ENCODE measurements at regions not wholly inside any gene's neighbourhood (a gene's known extent, or its start where the extent isn't known, plus 50 kb on each side); places are given as distances from the start of the nearest gene placed in this dataset.

DNA sequence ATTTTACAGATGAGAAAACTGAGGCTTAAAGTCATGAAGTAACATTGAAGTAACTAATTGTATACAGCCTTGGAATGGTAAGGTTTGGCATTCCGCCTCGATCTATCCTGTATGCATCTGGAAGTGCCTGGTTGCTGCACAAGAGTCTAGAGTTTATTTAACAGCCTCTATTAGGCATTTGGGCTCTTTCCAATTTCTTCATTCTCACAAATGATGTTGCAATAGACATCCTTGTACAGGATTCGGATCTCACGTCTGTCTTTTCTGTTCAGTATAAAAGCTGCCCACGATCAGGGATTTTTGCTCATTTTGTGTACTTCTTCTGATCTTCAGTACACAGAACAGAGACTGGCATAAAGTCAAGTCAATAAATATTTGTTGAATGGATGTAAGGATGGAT is 100.5 kb downstream of the AIPL1 start:
- Histone ChIP-seq H3K4me3 (replicated peaks in 1 of 3; ENCODE audit: insufficient read depth in 1 of 3, low read depth in 1 of 3, low read length in 3 of 3) (no peak overlapping the region), H2AFZ (ENCODE audit: low read depth, low read length) (no peak overlapping the region), H4K20me1 (replicated peaks; ENCODE audit: control insufficient read depth, extremely low read depth, insufficient read depth, low read length) (no peaks in the 10 kb centered on the region), H3K4me1 (ENCODE audit: control insufficient read depth, extremely low read depth, insufficient read depth, low read length) (no peaks in the 10 kb centered on the region), H3K36me3 (ENCODE audit: control insufficient read depth in 2 of 2, extremely low read depth in 1 of 2, insufficient read depth in 2 of 2, low read length in 2 of 2) (no peaks in the 10 kb centered on the region), H3K27me3 (ENCODE audit: control insufficient read depth in 2 of 2, insufficient read depth in 2 of 2, low read length in 2 of 2) (peaks cover 5 to 6% of the 10 kb centered on the region in 2 experiments), H3K79me2 (ENCODE audit: control insufficient read depth, insufficient read depth, low read length) (no peaks in the 10 kb centered on the region), H3K9ac (replicated peaks; ENCODE audit: extremely low read depth, insufficient read depth, low read length) (no peak overlapping the region), H3K9me1 (replicated peaks; ENCODE audit: control insufficient read depth, extremely low read depth, insufficient read depth, low read length) (no peaks in the 10 kb centered on the region), H3K27ac (ENCODE audit: insufficient read depth, low read depth, low read length) (no peak overlapping the region), H3K4me2 (ENCODE audit: insufficient read depth, low read length) (no peak overlapping the region), H3K9me3 (replicated peaks; ENCODE audit: control insufficient read depth, insufficient read depth, low read length) (no peaks in the 10 kb centered on the region)
- intact Hi-C loops (cut with micrococcal nuclease): no loop called here
- no TSS peak for BruUV-seq (replicated peaks)
- TF ChIP-seq, protein P1, sequence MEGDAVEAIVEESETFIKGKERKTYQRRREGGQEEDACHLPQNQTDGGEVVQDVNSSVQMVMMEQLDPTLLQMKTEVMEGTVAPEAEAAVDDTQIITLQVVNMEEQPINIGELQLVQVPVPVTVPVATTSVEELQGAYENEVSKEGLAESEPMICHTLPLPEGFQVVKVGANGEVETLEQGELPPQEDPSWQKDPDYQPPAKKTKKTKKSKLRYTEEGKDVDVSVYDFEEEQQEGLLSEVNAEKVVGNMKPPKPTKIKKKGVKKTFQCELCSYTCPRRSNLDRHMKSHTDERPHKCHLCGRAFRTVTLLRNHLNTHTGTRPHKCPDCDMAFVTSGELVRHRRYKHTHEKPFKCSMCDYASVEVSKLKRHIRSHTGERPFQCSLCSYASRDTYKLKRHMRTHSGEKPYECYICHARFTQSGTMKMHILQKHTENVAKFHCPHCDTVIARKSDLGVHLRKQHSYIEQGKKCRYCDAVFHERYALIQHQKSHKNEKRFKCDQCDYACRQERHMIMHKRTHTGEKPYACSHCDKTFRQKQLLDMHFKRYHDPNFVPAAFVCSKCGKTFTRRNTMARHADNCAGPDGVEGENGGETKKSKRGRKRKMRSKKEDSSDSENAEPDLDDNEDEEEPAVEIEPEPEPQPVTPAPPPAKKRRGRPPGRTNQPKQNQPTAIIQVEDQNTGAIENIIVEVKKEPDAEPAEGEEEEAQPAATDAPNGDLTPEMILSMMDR (IDR thresholded peaks at IDR 0.05; ENCODE audit: extremely low read depth in 1 of 2, insufficient read depth in 1 of 2, low read depth in 1 of 2, low read length in 2 of 2): no peak
- TF ChIP-seq POLR2AphosphoS5 (IDR thresholded peaks at IDR 0.05; ENCODE audit: insufficient read depth, low read depth, low read length) (no peak), FOS (IDR thresholded peaks at IDR 0.05; ENCODE audit: borderline replicate concordance, insufficient read depth, low read length) (no peak)
- FAIRE-seq (no peak), DNase-seq (ENCODE audit: low read depth, low spot score) (no peak)
- ChIA-PET CTCF (no interaction called here), POLR2A (no interaction called here)
- dilution Hi-C loops (cut with MboI; ENCODE audit: extremely low pct_ligation_motif_present, low sequenced_read_pairs): no loop called here

DNA sequence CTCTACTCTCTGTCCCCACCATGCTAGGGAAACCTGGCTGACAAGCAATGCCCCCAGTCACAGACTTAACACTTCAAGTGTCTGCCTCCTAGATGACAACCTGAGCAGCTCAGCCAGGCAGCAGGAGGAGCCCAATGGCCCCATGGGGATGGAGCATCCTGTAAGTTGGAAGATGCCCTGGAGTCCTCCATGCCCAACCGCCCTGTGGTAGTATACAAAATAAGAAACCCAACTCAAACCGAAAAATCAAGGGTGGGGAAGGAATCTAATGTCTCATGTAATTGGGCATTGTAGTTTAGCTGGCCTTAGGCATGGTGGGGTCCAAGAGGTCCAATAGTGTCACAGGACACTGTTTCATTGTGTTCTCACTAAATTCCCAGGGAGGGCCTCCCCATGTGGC is 104.0 kb downstream of the AIPL1 start:
- Histone ChIP-seq H3K9ac (replicated peaks; ENCODE audit: extremely low read depth, insufficient read depth, low read length) (no peak overlapping the region), H3K27me3 (ENCODE audit: control insufficient read depth in 2 of 2, insufficient read depth in 2 of 2, low read length in 2 of 2) (peaks cover 3 to 5% of the 10 kb centered on the region in 2 experiments), H3K4me2 (ENCODE audit: insufficient read depth, low read length) (no peak overlapping the region), H3K9me1 (replicated peaks; ENCODE audit: control insufficient read depth, extremely low read depth, insufficient read depth, low read length) (no peaks in the 10 kb centered on the region), H3K36me3 (ENCODE audit: control insufficient read depth in 2 of 2, extremely low read depth in 1 of 2, insufficient read depth in 2 of 2, low read length in 2 of 2) (no peaks in the 10 kb centered on the region), H2AFZ (ENCODE audit: low read depth, low read length) (no peak overlapping the region), H3K4me1 (ENCODE audit: control insufficient read depth, extremely low read depth, insufficient read depth, low read length) (peaks cover 10% of the 10 kb centered on the region), H3K27ac (ENCODE audit: insufficient read depth, low read depth, low read length) (no peak overlapping the region), H3K79me2 (ENCODE audit: control insufficient read depth, insufficient read depth, low read length) (no peaks in the 10 kb centered on the region), H4K20me1 (replicated peaks; ENCODE audit: control insufficient read depth, extremely low read depth, insufficient read depth, low read length) (no peaks in the 10 kb centered on the region), H3K4me3 (replicated peaks in 1 of 3; ENCODE audit: insufficient read depth in 1 of 3, low read depth in 1 of 3, low read length in 3 of 3) (no peak overlapping the region), H3K9me3 (replicated peaks; ENCODE audit: control insufficient read depth, insufficient read depth, low read length) (no peaks in the 10 kb centered on the region)
- intact Hi-C loops (cut with micrococcal nuclease) (no loop called here), dilution Hi-C loops (cut with MboI; ENCODE audit: extremely low pct_ligation_motif_present, low sequenced_read_pairs) (no loop called here)
- no peak for FAIRE-seq
- CTCF ChIA-PET: interaction anchor here (1.5 kb wide), 1 partner anchor 14 kb away, joined by 3 read pairs; no protein-coding TSS in a partner anchor
- no TSS peak for BruUV-seq (replicated peaks)
- POLR2A ChIA-PET: no interaction called here
- no peak for DNase-seq (ENCODE audit: low read depth, low spot score)
- TF ChIP-seq FOS (IDR thresholded peaks at IDR 0.05; ENCODE audit: borderline replicate concordance, insufficient read depth, low read length) (no peak), MAX (IDR thresholded peaks at IDR 0.05; ENCODE audit: insufficient read depth, insufficient read length) (no peak), GATA2 (IDR thresholded peaks at IDR 0.05; ENCODE audit: insufficient read depth, insufficient read length, low read depth, low read length) (no peak), JUN (IDR thresholded peaks at IDR 0.05; ENCODE audit: borderline replicate concordance, insufficient read depth, insufficient read length, low read depth) (no peak), EZH2 (IDR thresholded peaks at IDR 0.05; ENCODE audit: borderline replicate concordance, low read depth, low read length, severe bottlenecking) (no peak), POLR2AphosphoS5 (IDR thresholded peaks at IDR 0.05; ENCODE audit: insufficient read depth, low read depth, low read length) (no peak), MYC (IDR thresholded peaks at IDR 0.05; ENCODE audit: low read depth, low read length) (no peak), POLR2A (IDR thresholded peaks at IDR 0.05; ENCODE audit: low read depth, low read length) (no peak)
- TF ChIP-seq, protein P1 (IDR thresholded peaks at IDR 0.05; ENCODE audit: extremely low read depth in 1 of 2, insufficient read depth in 1 of 2, low read depth in 1 of 2, low read length in 2 of 2): no peak
